ENCODE measurements at regions not wholly inside any gene's neighbourhood (a gene's known extent, or its start where the extent isn't known, plus 50 kb on each side); places are given as distances from the start of the nearest gene placed in this dataset.

DNA sequence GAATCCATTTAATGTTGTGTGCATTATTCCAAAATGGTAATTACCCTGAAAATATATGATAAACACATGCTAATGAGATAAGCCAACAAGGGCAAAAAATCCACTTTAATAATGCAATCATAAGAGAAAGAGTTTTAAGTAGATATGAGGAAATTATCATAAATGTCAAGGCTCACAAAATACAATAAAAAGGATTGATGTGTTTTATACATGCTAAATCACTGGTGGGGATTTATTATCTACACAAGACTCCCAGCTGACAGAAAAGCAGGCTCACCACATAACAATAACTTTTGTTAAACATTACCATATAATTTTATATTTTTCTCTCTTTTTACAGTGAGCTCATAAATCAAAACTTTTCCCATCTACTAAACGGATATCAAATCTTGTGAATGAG is 306.2 kb upstream of the GRAMD2B start:
- TF ChIP-seq RAD21 (IDR thresholded peaks at IDR 0.05; ENCODE audit: low read depth) (no peak), TCF12 (IDR thresholded peaks at IDR 0.05; ENCODE audit: low read depth) (no peak), TAF1 (IDR thresholded peaks at IDR 0.05; ENCODE audit: low read depth) (no peak), EP300 (IDR thresholded peaks at IDR 0.05; ENCODE audit: borderline replicate concordance) (no peak), EGR1 (IDR thresholded peaks at IDR 0.05) (no peak), CREB1 (IDR thresholded peaks at IDR 0.05; ENCODE audit: low read depth) (no peak), FOXM1 (IDR thresholded peaks at IDR 0.05; ENCODE audit: borderline replicate concordance, low read depth) (no peak)
- TF ChIP-seq, protein P1, sequence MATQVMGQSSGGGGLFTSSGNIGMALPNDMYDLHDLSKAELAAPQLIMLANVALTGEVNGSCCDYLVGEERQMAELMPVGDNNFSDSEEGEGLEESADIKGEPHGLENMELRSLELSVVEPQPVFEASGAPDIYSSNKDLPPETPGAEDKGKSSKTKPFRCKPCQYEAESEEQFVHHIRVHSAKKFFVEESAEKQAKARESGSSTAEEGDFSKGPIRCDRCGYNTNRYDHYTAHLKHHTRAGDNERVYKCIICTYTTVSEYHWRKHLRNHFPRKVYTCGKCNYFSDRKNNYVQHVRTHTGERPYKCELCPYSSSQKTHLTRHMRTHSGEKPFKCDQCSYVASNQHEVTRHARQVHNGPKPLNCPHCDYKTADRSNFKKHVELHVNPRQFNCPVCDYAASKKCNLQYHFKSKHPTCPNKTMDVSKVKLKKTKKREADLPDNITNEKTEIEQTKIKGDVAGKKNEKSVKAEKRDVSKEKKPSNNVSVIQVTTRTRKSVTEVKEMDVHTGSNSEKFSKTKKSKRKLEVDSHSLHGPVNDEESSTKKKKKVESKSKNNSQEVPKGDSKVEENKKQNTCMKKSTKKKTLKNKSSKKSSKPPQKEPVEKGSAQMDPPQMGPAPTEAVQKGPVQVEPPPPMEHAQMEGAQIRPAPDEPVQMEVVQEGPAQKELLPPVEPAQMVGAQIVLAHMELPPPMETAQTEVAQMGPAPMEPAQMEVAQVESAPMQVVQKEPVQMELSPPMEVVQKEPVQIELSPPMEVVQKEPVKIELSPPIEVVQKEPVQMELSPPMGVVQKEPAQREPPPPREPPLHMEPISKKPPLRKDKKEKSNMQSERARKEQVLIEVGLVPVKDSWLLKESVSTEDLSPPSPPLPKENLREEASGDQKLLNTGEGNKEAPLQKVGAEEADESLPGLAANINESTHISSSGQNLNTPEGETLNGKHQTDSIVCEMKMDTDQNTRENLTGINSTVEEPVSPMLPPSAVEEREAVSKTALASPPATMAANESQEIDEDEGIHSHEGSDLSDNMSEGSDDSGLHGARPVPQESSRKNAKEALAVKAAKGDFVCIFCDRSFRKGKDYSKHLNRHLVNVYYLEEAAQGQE (IDR thresholded peaks at IDR 0.05; ENCODE audit: low read depth), result no peak
- TF ChIP-seq, protein P2, sequence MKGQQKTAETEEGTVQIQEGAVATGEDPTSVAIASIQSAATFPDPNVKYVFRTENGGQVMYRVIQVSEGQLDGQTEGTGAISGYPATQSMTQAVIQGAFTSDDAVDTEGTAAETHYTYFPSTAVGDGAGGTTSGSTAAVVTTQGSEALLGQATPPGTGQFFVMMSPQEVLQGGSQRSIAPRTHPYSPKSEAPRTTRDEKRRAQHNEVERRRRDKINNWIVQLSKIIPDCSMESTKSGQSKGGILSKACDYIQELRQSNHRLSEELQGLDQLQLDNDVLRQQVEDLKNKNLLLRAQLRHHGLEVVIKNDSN (IDR thresholded peaks at IDR 0.05), result no peak
